ENCODE measurements at regions not wholly inside any gene's neighbourhood (a gene's known extent, or its start where the extent isn't known, plus 50 kb on each side); places are given as distances from the start of the nearest gene placed in this dataset.

- TF ChIP-seq, protein P1, sequence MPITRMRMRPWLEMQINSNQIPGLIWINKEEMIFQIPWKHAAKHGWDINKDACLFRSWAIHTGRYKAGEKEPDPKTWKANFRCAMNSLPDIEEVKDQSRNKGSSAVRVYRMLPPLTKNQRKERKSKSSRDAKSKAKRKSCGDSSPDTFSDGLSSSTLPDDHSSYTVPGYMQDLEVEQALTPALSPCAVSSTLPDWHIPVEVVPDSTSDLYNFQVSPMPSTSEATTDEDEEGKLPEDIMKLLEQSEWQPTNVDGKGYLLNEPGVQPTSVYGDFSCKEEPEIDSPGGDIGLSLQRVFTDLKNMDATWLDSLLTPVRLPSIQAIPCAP (CRISPR knock-in tag; IDR thresholded peaks at IDR 0.05; ENCODE audit: low read depth), result no peak
- TF ChIP-seq NR2F2 (IDR thresholded peaks at IDR 0.05; ENCODE audit: borderline replicate concordance, low read depth) (no peak), DPF2 (CRISPR knock-in tag; IDR thresholded peaks at IDR 0.05; ENCODE audit: borderline replicate concordance, low read depth) (no peak), ETV5 (CRISPR knock-in tag; IDR thresholded peaks at IDR 0.05; ENCODE audit: borderline replicate concordance) (no peak), MEF2D (CRISPR knock-in tag; IDR thresholded peaks at IDR 0.05) (no peak), ZNF225 (CRISPR knock-in tag; IDR thresholded peaks at IDR 0.05) (no peak), ZNF513 (CRISPR knock-in tag; conservative IDR thresholded peaks at IDR 0.05) (no peak), ZBTB7B (CRISPR knock-in tag; IDR thresholded peaks at IDR 0.05) (no peak)
Measured at GRCh38 chrX:11996810-11997209, 141.5 kb upstream of the FRMPD4 start (continued).

DNA sequence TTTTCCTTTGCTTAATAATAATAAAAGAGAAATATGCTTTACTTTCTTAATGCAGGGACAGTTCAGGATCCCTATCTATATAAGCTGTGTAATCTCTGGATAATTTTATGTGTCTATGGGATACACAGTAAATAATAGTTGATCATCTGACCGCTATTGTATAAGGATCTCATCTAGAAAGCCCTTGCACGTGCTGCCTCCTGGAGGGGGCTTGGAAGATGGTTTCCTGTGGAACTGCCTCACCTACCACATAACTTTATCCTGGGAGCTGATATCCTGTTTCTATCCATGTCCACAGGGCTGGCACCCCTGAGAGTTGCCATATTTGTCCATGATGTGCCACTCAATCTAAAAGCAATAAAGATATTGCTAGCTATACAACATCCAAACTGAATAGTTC is 139.3 kb upstream of the FRMPD4 start:
- Histone ChIP-seq H3K9me3 (ENCODE audit: low read length) (no peaks in the 10 kb centered on the region), H3K36me3 (replicated peaks in 1 of 2; ENCODE audit: control insufficient read depth in 1 of 2, insufficient read depth in 2 of 2, low read length in 2 of 2) (no peaks in the 10 kb centered on the region), H3K27ac (ENCODE audit: extremely low read length, insufficient read depth, low read length) (no peak overlapping the region), H4K20me1 (ENCODE audit: insufficient read depth, low read length) (no peaks in the 10 kb centered on the region), H3K79me2 (ENCODE audit: insufficient read depth, low read length) (no peaks in the 10 kb centered on the region), H3K27me3 (ENCODE audit: control insufficient read depth in 1 of 2, insufficient read depth in 2 of 2, low read length in 2 of 2) (no peaks in the 10 kb centered on the region), H3K9ac (ENCODE audit: insufficient read depth, low read depth, low read length) (no peak overlapping the region), H2AFZ (ENCODE audit: low read length) (no peak overlapping the region), H3K4me3 (replicated peaks in 1 of 3; ENCODE audit: insufficient read depth in 1 of 3, low read depth in 2 of 3, low read length in 3 of 3) (no peak overlapping the region), H3K4me2 (ENCODE audit: low read depth, low read length) (no peak overlapping the region), H3K4me1 (ENCODE audit: insufficient read depth, low read length) (no peaks in the 10 kb centered on the region)
- CTCF ChIA-PET (ENCODE audit: low intra/inter-chr PET ratio, low total read pairs), result no interaction called here
- no peak for DNase-seq (ENCODE audit: low spot score)
- WGBS (ENCODE audit: low lambda C conversion rate), result 0% methylated on average over 1 of the region's 2 CpGs
- TF ChIP-seq SETDB1 (CRISPR knock-in tag; IDR thresholded peaks at IDR 0.05; ENCODE audit: borderline replicate concordance), result no peak
- no peak for TF ChIP-seq SRSF1 (optimal IDR thresholded peaks at IDR 0.05; ENCODE audit: low read depth, low read length)
- TF ChIP-seq ARNT2 (CRISPR knock-in tag; IDR thresholded peaks at IDR 0.05; ENCODE audit: low read depth), result no peak
- TF ChIP-seq KLF13 (CRISPR knock-in tag; IDR thresholded peaks at IDR 0.05), result no peak
- TF ChIP-seq ZNF879 (CRISPR knock-in tag; IDR thresholded peaks at IDR 0.05), result no peak
- TF ChIP-seq TERF1 (CRISPR knock-in tag; IDR thresholded peaks at IDR 0.05), result no peak
- TF ChIP-seq ATF7-NPFF (CRISPR knock-in tag; IDR thresholded peaks at IDR 0.05; ENCODE audit: low read depth), result no peak
- no peak for TF ChIP-seq ARNTL (CRISPR knock-in tag; IDR thresholded peaks at IDR 0.05)
- TF ChIP-seq ZNF335 (CRISPR knock-in tag; IDR thresholded peaks at IDR 0.05), result no peak
- no peak for TF ChIP-seq ZNF569 (CRISPR knock-in tag; IDR thresholded peaks at IDR 0.05; ENCODE audit: borderline replicate concordance)
- no peak for TF ChIP-seq BCL6 (CRISPR knock-in tag; IDR thresholded peaks at IDR 0.05)
- TF ChIP-seq HNF4G (IDR thresholded peaks at IDR 0.05; ENCODE audit: borderline replicate concordance, low read depth, low read length), result no peak
- TF ChIP-seq HNF4G (CRISPR knock-in tag; IDR thresholded peaks at IDR 0.05; ENCODE audit: borderline replicate concordance, low read depth), result no peak
- no peak for ATAC-seq
- FAIRE-seq, result no peak
- intact Hi-C loops (cut with micrococcal nuclease; ENCODE audit: unreplicated experiment), result no loop called here
- in situ Hi-C loops (cut with HindIII; ENCODE audit: extremely low pct_ligation_motif_present, low pct_unique_long_range_greater_than_20kb), result no loop called here
- BruUV-seq (replicated peaks), result no TSS peak
- POLR2A ChIA-PET, result no interaction called here

Data from HepG2 (cell line).